GM18498 (cell line): ENCODE measurements at regions not wholly inside any gene's neighbourhood (a gene's known extent, or its start where the extent isn't known, plus 50 kb on each side); places are given as distances from the start of the nearest gene placed in this dataset.
"Not testable (repeated sequence)": the region's sequence is repeated elsewhere in the genome, so short reads cannot be mapped to it uniquely, and the experiment has no call there.

Experiments
- ATAC-seq: cut with Tn5 transposase; IDR thresholded peaks from one replicate; pipeline ENCODE4 v1.9.1; 2021; ENCODE audit warnings: mild to moderate bottlenecking, moderate library complexity; ENCODE audit not compliant: unreplicated experiment

GRCh38 chr1:189212606-189213005 lies 1265.1 kb downstream of the BRINP3 start:
- no peak for ATAC-seq

GRCh38 chr1:189216886-189217285 lies 1260.8 kb downstream of the BRINP3 start:
- ATAC-seq, result no peak

- ATAC-seq, result no peak
Measured at GRCh38 chr1:189217646-189218045, 1260.0 kb downstream of the BRINP3 start.

GRCh38 chr1:189220750-189221149 lies 1256.9 kb downstream of the BRINP3 start:
- ATAC-seq, result no peak

DNA sequence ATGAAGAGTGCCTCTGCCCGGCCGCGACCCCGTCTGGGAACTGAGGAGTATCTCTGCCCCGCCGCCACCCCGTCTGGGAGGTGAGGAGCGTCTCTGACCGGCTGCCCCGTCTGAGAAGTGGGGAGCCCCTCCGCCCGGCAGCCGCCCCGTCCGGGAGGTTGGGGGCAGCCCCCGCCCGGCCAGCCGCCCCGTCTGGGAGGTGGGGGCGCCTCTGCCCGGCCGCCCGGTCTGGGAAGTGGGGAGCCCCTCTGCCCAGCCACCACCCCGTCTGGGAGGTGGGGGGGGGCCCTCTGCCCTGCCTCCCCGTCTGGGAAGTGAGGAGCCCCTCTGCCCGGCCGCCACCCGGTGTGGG lies 1251.9 kb downstream of the BRINP3 start:
- not testable (repeated sequence) for ATAC-seq

- ATAC-seq, result no peak
Measured at GRCh38 chr1:189226779-189227178, 1250.9 kb downstream of the BRINP3 start.

DNA sequence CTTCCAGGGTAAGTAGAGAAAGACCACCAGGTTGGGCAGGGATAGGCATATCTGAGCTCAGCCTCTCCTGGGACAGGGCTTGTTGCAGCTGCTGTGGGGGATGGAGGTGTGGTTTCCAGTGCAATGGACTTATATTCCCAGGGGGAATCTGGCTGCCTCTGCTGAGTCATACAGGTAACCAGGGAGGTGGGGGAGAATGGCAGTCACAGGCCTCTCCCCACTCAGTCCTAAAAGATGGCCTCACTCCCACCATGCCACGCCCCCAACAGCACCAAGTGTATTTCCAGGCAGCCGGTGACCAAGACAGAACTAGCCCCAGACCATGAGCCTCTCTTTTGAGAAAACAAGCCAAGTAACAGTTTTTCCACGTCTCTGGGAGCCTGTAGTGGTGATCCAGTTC lies 1240.7 kb downstream of the BRINP3 start:
- no peak for ATAC-seq

DNA sequence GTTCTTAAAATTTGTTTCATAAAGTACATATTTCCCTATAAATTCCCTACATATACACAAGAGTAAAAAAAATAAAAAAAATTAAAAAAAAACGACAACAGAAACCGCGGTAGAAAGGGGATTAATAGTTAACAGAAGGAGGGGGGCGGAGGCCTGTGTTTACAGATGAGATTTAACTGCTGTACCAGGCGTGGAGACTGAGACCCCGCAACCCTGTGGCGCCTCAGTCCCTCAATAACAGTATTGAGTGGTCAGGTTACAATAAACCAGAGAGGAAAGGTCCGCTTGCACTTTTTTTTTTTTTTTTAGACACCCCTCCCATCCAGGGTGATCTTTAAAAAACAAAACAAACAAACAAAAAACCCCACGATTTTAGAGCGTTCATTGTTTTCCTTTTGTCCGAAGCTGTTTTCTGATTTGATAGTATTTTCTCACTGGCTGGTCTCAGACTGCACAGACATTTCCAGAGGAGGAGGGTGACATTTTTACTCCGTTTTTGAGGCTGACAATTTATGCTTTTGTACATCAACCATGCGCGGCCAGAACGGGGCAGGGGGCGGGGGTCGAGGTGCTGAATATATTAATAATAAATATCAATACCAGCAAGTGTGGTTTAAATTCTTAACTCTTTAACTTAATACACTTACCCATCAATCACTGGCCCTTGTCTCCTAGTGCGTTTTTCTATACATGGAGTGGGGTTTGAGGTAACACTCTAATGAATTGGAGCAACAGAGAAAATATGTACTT lies 1223.9 kb downstream of the BRINP3 start:
- no peak for ATAC-seq

GRCh38 chr1:189261128-189261527 lies 1216.5 kb downstream of the BRINP3 start:
- ATAC-seq, result not testable (repeated sequence)

- ATAC-seq, result no peak
Measured at GRCh38 chr1:189269011-189269410, 1208.7 kb downstream of the BRINP3 start.

DNA sequence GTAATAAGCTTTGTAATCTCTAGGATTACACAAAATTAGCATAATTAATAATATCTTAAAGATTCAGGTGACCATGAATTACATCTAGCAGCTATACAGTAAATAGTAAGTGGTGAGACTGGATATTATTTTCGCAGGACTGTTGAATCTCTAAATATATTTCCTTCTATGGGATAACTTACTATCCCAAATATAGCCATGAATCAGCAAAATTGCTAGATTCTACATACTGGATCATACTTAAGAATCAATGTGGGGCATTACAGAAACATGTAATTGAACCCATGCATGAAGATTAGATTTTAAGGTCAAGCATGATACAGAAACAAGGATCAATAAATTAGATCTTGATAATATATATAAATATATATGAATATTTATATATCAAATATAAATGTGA lies 1203.4 kb downstream of the BRINP3 start:
- no peak for ATAC-seq

DNA sequence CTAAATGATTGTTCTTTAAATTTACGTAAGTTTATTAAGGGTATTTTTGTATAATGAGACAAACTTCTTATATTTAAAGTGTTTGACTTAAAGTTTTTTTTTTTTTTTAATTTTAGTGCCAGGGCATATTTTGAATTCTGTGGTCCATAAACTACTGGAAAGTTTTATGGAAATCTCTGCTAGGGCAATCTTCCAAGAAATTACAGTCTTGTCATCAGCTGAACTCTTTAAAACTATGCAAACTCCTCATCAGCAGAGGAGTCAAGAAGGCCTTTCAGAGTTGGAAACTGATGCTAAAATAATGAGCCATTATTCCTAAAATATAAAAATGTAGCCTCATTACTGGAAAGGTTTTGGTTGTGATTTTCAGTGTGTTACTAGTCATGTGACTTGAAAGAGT lies 1201.9 kb downstream of the BRINP3 start:
- ATAC-seq, result no peak

- ATAC-seq, result no peak
Measured at GRCh38 chr1:189289346-189289745, 1188.3 kb downstream of the BRINP3 start.

GRCh38 chr1:189301235-189301634 lies 1176.4 kb downstream of the BRINP3 start:
- ATAC-seq, result no peak

DNA sequence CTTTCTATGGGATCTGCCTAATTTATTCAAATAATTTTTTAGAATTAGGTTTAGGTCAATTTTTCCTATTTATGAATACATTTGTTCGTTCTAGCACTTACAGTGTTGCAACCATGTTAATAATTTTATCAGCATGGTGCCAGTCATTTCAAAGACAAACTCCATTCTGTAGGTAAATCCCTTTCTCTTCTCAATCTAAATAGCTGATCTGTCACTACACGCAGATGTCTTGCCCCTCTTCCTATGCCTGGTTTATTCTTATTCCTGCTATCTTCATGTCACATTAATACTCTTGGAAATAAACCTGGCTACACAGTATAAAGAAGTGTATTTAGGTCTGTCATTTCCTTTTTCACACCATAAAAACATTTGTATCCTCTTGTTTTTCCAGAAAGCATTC lies 1172.4 kb downstream of the BRINP3 start:
- no peak for ATAC-seq

GRCh38 chr1:189311915-189312314 lies 1165.7 kb downstream of the BRINP3 start:
- ATAC-seq, result no peak

DNA sequence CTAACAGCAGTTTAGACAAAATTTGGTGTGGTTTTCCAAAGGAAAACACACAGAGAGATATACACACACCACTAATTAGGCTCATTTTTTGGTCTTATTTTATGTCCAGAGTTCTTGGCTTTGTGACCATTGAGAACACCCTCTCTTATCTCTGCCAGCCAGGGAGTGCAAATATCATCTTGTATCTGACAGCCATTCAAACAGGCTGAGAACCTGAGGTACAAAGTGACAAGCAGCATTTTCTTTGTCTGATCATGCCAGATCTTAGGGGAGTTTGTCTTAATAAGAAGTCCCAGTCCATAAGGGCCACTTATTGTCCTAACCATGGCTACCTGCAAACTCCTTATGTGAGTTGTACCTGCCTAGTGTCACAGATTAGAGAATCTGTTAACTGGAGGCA lies 1165.2 kb downstream of the BRINP3 start:
- no peak for ATAC-seq

- ATAC-seq, result no peak
Measured at GRCh38 chr1:189313488-189313887, 1164.2 kb downstream of the BRINP3 start.

- ATAC-seq, result no peak
Measured at GRCh38 chr1:189315035-189315901, 1162.4 kb downstream of the BRINP3 start.

- ATAC-seq, result no peak
Measured at GRCh38 chr1:189323091-189323490, 1154.6 kb downstream of the BRINP3 start.

DNA sequence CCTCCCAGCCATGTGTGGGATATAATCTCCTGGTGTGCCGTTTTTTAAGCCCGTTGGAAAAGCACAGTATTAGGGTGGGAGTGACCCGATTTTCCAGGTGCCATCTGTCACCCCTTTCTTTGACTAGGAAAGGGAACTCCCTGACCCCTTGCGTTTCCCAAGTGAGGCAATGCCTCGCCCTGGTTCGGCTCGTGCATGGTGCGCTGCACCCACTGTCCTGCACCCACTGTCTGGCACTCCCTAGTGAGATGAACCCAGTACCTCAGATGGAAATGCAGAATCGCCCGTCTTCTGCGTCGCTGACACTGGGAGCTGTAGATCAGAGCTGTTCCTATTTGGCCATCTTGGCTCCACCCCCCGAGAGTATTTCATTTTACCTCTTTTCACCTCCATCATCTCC lies 1146.6 kb downstream of the BRINP3 start:
- ATAC-seq, result not testable (repeated sequence)
